Dedifferentiated amniotic fluid mesenchymal stem cell (primary cell): ENCODE measurements at regions not wholly inside any gene's neighbourhood (a gene's known extent, or its start where the extent isn't known, plus 50 kb on each side); places are given as distances from the start of the nearest gene placed in this dataset.
A peak's percentile ranks its signal among the peaks of the same experiment; 100 is the strongest.
"Not testable (repeated sequence)": the region's sequence is repeated elsewhere in the genome, so short reads cannot be mapped to it uniquely, and the experiment has no call there.

ENCODE experiments used
- DNase-seq: peaks from one replicate; pipeline ENCODE4 v3.0.0-alpha.2; 2016; ENCODE audit errors: extremely low spot score

DNA sequence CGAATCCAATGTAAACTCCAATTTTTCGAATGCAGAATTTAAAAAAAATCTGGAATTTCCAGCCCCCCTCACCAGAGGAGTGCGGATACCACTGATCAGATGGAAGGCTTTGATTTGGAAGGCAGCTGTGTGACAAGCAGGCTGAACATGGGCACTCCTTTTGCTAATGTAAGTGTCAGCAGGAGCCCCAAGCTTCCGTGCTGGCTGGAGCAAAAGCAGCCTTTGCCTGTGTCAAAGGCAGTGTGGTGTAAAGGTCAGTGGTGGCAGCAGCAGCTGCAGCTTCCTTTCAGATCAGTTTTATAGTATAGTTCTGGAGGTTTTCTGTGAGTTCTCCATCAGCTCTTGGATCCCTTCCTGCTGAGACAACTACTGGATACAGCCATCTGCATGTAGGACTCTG lies 259.9 kb downstream of the CTH start:
- no peak for DNase-seq

DNA sequence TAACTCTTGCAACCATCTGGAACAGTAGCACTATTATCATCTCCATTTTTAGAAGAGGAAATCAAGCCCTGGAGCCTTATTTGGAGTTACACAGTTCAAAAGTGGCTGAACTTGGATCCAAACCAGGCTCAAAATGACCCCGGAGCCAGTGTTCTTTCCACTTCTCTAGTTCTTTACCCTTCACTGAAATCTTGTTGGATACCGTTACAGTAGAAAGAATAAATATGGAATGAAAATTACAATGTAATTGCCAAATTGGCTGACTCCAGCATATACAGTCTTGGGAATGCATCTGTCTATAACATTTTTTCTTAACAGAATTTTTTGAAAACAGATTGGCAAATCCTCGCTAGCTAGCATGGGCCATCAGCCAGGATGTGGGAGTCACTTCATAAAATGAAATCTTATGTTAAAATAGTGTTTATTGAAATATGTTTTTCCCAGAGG lies 261.4 kb downstream of the CTH start:
- peak; percentile 15 for DNase-seq

DNA sequence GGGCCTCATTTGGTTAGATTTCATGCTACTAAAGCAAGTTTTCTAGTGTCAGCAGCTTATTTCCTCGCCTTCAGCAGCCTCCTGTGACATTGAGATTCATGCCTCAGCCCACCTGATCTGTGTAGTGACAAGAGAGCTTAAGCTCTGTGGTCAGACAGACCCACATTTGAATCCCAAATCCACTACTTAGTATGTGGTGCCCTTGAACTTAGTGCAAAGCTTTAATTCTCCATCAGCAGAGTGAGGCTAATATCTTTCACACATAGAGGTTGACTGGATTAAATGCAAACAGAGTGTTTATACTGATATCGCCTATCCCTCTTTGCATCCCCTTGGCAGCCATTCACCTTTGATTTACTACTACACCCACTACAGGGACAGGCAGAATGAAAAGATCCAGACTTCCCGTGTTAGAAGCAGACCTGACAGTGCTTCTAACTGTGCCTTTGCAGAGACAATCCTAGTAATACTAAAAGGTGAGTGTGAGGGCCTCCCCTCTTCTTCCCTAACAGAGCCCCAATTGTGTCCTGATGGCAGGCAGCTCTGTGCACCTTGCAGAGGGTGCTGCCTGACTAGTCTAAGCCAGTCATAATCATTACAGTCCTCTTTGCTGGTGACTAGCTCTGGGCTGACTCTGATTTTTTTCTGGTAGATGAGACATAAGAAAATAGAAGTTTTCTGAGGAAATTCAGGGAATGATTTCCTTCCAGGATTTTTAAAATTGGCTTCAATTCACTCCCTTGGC lies 264.0 kb downstream of the CTH start:
- DNase-seq = no peak

DNA sequence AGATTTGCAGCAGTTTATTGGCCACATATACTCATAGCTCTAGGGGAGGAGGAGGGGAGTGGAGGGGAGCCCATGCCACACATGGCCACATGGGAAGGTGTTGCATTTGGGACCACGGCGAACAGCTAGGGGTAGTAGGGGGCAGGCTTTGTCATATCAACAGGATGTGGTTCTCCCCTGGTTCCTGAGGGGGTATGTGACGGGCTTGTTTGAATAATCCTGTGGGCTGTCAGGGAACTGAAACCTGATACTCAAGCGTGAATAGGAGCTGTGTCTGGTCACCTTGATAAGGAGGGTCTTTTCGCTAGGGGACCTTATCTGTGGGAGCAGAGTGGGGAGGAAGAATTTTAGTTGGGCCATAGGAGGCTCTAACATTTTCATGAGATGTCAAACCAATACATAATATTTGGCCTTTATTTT lies 264.7 kb downstream of the CTH start:
- no peak for DNase-seq

DNA sequence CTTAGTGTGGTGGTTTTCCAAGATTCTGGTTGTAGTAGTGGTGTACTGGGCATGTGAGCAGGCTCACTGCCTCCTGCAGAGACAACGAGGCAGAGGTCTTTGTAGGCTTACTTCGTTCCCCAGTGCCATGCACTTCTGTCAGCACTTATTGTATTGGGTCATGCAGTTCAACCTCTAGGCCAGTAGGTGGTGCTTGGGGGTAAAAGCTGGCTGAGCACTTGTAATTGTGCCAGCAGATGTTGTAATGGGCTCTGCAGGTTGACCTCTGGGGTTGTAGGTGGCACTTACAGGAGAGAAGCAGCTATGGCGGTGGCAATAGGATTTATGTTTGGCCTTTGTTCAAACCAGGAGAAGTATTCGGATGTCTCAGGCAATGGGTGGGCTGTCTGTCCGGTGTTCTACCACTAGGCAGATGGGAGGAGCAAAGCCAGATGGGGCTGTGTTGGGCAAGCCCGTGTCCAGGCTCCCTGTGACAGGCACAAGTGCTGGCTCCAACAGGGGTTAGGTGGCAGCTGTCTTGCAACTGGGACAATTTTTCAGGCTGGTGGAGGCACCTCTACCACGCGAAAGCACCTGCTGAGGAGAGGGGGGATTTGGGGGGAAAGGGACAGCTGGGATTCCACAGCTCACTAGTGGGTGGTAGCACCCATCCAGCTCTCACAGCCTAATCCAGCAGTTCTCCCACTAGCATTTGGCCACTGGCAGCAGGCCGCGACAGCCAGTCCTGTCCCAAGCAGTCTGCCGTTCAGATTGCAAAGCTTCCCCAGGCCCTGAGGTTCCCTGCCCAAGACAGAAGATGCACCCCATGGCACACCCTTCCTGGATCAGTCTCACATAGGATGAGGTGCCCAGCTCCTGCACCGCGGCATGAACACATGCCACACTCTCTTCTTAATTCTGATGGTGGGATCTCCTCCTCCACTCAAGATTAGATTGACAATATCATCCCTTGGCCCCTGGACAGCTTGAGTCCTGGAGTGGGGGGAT lies 274.5 kb downstream of the CTH start:
- DNase-seq = peak; percentile 37

DNA sequence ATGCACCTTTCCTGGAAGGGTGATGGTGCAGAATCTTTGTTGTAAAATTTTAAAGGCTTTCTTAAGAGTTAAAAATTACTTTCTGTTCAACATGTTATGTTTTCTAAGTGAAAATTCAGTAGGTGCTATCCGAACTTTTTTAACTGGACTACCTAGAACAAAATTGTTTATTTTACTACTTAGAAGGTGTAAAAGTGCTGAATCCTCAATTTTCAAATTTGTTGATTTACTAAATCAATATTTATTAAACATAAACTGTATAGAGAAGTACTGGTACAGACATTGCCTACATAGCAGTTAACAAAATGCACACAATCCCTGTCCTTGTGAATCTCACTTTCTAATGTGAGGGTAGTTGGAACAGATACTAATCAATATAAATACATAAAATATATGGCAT lies 277.5 kb downstream of the CTH start:
- DNase-seq = no peak

DNA sequence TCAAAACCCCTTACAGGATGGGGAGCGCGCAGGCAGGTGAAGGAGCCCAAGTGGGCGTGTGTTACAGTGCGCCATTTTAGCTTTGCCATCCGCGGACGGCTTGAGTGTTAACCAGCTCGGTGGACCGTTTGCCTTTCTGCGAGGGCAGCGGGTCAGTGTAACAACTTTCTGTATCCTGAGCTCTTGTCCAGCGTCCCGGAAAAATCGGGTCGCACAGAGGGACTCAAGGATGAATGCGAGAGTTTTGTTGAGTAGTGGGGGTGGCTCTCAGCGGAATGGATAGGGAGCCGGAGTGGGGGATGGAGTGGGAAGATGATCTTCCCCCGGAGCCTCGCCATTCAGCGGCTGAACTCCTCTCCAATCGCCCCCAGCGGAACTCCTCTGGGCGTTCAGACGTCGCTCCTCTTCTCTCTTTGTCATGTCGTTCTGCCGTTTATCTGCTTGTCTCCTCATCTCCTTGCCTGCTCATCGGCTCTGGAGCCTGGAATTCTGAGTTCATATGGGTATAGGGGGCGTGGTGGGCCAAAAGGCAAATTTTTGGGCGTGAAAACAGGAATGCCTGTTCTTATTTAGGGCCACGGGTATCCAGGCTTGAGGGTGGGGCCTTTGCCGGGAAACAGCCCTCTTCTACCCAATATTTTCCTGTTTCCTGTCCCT lies 295.4 kb downstream of the CTH start:
- no peak for DNase-seq

DNA sequence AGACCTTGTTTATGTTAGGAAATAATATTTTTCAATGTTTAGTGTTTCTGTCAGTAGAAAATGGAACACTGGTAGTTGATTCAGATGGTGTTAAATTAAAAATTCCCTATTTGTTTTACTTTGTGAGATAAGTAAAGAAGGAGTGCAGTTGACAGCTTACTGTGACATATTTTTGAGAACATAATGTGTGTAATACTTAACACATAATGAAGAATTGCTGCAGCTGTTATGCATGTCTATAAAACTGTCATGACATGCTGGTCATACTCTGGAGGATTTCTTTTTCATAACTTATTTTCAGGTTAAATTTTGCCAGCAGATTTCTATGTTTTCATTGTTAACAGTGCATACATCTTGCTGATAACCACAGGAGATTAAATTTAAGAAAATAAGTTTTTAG lies 296.1 kb downstream of the CTH start:
- DNase-seq = no peak

DNA sequence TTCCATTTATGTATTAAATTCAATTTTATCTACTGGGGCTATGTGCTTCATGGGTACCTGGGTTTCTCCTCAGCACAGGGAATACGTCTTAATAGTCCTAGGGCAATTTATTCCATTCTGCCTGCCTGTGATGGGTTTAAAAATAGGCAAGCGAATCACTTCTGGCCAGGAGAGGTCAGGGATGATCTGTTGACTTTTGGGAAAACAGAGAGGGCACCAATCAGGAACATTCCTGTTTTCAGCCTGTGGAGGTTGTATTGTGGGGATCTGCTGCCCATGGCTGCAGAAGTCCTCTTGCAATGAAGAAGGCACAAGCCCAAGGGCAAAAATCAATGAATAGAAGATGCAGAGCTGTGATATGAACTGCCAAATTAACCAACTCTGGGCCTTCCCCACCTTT lies 303.1 kb downstream of the CTH start:
- DNase-seq = no peak

DNA sequence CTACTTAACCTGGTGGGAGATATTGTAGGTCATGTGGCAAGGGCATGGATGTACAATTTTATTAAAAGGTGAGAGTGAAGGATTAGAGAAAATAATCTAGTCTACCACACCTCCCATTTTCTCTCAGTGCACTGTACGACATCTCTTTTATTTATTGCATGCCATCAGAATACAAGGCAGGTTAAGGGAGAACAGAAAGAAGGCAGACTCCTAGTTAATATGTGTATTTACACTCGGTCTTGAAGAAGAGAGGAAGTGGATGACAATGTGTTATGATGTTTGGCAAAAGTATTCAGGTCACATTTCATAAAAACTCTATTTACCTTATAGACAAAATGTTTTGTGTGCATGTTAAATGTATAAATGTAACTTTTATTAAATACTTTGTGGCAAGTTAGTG lies 306.1 kb downstream of the CTH start:
- no peak for DNase-seq

DNA sequence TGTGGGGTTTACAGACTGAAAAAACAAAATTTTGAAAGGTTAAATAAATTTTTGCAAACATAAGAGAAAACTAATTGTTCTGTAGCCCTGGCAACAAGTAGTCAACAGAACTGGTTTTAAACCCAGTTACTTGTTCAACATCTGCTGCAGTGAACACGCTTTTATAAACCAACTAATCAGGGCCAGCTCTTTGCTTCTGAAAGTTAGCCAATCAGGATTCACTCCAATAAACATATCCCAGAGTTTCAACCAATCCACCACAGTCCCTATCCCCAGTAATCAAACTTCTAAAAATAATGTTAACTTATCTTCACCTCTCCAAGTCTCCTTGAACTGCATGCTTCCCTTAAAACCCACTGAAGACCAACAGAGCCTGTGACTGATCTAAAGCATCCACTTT lies 306.6 kb downstream of the CTH start:
- no peak for DNase-seq

DNA sequence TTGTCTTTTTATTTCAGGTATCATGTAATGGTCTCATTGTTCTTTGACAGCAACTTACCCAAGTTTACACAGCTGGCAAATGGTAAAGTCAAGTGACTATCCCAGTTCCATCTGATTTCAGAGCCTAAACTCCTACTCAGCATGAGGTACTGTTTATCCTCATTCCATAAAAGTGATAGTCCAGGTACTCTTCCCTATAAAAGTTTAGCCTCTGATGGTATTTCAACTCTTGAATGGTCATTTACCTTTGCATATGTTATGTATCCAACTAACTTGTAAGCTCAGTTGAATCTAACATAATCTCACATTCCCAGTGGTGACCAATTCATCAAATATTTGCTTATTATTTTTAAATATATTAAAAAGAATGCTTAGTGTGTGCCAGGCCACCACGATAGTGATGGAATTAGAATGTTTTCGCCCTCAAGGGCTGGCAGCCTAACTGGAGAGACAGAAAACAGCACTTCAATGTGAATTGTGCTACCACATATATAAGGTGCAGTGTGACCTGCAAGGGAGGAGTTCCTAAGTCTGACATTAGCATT lies 307.1 kb downstream of the CTH start:
- DNase-seq = peak; percentile 26

DNA sequence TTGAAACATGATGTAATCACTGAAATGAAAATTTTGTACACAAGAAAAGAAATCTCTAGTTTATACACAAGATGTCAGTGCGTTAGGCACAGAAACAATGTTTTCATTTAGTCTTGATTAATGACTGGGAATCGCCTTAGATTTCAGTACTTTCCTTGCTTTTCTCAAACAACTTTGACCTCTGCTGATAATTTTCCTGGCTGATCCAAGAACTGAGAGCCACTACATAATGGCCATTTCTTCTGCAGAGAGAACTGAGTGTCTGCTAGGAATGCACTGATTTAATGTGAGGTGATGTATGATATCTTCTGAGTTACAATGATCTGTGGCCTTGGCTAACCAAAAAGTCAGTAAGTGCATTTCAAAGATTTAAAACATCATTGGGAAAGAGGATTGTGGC lies 308.1 kb downstream of the CTH start:
- peak; percentile 34 for DNase-seq

DNA sequence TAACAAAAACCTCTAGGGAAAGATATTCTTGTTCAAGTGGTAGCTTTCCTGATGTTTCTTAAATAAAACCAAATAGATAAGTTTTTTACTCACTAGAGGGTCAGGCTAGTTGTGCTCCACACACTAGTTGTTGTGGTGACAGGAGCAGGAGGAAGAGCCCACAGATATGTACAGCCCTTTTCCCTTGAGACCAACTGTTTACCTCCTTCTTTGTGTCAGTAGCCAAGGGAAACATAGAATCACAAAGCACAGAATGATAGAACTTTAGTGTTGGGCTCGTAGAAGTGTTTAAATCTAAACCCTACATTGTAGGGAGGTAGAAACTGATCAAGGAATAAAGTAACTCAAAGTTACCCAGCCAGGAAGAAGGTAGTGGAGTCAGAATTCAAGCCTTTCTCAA lies 309.0 kb downstream of the CTH start:
- no peak for DNase-seq

DNA sequence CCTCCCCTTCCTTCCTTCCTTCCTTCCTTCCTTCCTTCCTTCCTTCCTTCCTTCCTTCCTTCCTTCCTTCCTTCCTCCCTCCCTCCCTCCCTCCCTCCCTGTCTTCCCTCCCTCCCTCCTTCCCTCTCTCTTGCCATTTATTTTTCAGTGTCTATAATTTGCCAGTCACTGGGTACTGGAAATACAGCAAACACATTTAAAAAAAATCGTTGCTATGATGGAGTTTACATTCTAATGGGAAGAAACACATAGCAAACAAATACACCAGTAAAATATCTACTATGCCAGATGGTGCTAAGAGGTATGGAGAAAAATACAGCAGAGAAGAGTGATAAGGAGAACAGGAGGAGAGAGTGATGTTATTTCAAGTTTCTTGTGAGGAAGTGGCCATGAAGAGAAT lies 309.5 kb downstream of the CTH start:
- no peak for DNase-seq

DNA sequence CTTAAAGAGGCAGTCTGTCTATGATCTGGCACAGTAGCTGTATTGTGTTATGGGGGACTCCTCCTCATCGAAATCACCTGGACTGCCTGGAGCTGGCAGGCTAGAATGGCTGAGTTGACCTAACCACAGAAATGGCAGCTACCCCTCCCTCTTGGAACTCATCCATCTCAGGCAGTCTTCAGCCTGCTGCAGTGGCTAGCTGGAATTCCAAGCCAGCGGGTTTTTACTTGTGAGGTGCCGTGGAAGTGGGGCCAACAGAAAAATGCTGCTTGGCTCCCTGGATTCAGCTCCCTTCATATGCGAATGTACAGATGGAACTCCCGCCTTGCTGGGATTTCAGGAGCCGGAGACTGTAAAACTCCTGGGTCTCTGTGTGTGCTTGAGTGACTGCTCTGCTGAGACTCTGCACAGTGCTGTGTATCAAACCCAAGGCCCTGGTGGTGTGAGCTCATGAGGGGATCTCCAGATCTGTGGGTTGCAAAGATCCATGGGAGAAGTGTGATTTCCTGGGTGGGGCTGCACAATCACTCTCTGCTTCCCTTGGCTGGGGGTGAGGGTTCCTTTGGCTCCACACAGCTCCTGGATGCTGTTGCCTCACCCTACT lies 316.9 kb downstream of the CTH start:
- DNase-seq = no peak

DNA sequence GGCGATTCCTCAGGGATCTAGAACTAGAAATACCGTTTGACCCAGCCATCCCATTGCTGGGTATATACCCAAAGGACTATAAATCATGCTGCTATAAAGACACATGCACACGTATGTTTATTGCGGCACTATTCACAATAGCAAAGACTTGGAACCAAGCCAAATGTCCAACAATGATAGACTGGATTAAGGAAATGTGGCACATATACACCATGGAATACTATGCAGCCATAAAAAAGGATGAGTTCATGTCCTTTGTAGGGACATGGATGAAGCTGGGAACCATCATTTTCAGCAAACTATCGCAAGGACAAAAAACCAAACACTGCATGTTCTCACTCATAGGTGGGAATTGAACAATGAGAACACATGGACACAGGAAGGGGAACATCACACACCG lies 311.1 kb downstream of the PTGER3 start:
- not testable (repeated sequence) for DNase-seq

DNA sequence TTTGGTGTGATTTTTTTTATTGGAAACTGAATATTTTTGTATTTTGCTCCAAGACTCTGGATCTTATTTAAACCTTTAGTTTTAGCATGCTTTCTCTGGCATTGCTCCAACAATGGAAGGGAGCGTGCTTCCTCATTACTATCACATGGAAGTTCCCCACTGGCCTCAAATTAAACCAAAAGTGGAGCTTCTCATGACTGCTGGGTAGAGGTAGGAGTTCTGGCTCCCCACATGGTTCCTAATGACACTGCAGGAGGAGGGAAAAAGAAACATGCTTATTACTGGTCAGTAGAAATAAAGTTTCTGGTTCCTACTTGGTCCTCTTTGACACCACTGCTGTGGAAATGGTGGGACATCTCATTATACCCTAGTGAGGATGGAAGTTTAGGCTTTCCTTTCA lies 310.5 kb downstream of the PTGER3 start:
- DNase-seq = no peak

DNA sequence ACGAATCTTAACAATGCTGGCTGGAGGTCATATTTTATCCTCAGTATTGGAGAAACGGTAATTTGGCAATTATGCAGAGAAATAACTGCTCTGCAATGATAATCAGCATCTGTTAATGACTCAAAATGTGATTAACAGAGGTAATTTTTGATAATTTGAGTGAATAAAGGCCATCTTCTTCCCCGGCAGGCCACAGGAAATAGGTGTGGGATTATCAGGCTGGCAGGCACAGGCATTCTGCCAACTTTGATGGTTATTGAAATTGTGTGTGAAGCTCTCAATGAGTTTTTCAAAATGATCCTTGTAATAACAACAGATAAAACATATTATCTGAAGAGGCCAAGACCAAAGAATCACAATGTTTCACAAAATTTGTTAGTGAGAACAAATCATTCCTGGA lies 309.0 kb downstream of the PTGER3 start:
- DNase-seq = no peak

DNA sequence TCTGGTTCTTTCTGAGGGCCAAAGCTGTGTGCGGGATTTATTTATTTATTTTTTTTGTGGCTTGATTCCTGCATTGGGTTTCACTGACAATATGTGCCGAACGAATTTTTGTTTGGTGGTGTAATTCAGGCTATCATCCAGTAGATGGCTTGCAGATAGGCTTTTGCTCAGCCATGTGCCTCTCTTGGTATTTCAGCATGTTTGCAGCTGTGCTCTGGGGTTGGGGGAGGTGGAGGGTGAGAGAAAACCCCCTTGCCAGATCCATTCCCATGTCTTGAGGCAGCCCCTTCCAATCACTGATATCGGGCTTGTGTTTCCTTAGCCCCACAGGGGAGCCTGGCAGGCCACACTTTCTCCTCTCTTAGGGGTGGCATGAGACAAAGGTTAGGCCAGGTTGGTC lies 302.4 kb downstream of the PTGER3 start:
- no peak for DNase-seq

DNA sequence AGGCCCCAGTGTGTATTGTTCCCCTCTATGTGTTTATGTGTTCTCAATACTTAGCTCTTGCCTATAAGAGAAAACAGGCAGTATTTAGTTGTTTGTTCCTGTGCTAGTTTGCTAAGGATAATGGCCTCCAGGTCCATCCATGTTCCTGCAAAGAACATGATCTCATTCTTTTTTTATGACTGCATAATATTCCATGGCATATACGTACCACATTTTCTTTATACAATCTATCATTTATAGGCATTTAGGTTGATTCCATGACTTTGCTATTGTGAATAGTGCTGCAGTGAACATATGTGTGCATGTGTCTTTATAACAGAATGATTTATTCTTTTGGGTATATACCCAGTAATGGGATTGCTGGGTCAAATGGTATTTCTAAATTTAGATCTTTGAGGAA lies 301.6 kb downstream of the PTGER3 start:
- DNase-seq = not testable (repeated sequence)

DNA sequence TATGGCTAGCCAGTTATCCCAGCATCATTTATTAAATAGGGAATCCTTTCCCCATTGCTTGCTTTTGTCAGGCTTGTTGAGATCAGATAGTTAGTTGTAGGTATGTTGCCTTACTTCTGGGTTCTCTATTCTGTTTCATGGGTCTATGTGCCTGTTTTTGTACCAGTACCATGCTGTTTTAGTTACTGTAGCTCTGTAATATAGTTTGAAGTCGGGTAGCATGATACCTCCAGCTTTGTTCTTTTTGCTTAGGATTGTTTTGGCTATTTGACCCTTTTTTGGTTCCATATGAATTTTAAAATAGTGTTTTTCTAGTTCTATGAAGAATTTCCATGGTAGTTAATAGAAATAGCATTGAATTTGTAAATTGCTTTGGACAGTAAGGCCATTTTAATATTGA lies 300.5 kb downstream of the PTGER3 start:
- not testable (repeated sequence) for DNase-seq
